ENCODE measurements at regions not wholly inside any gene's neighbourhood (a gene's known extent, or its start where the extent isn't known, plus 50 kb on each side); places are given as distances from the start of the nearest gene placed in this dataset.

DNA sequence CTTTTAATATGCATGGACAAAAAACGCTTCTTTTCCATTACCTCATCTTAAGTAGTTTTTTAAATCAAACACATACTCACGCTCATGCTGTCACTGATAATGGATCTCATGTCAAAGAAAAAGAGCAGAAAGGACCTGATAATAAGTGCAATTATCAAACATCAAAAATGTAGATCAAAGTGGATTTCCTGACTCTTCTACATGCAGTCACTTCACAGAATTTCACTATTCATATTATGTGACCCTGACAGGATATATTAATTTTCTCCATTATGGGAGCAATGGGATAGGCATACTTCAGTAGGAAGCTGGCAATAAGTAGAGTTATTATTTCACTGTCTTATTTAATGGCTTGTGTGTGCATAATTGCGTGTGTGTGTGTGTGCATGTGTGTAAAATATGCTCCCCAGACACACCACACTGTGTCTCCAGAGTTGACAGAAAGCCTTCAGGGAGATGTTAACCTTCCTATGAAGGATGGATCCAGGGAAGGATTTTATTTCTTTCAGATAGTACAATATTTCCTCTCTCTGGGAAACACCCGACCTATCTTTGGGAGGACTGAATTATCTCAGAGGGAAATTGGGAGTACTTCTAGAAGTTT lies 445.2 kb downstream of the SH2D1A start:
- no peaks in the 10 kb centered on the region for H3K36me3 ChIP-seq (ENCODE audit: control insufficient read depth in 2 of 3, insufficient read depth in 3 of 3, low read length in 3 of 3)
- no peaks in the 10 kb centered on the region for H3K4me1 ChIP-seq (ENCODE audit: control insufficient read depth in 2 of 3, insufficient read depth in 2 of 3, low read depth in 1 of 3, low read length in 3 of 3)
- no peak for DNase-seq
- no peak overlapping the region for H3K9ac ChIP-seq (ENCODE audit: low read length in 3 of 3)
- TF ChIP-seq, protein P1, sequence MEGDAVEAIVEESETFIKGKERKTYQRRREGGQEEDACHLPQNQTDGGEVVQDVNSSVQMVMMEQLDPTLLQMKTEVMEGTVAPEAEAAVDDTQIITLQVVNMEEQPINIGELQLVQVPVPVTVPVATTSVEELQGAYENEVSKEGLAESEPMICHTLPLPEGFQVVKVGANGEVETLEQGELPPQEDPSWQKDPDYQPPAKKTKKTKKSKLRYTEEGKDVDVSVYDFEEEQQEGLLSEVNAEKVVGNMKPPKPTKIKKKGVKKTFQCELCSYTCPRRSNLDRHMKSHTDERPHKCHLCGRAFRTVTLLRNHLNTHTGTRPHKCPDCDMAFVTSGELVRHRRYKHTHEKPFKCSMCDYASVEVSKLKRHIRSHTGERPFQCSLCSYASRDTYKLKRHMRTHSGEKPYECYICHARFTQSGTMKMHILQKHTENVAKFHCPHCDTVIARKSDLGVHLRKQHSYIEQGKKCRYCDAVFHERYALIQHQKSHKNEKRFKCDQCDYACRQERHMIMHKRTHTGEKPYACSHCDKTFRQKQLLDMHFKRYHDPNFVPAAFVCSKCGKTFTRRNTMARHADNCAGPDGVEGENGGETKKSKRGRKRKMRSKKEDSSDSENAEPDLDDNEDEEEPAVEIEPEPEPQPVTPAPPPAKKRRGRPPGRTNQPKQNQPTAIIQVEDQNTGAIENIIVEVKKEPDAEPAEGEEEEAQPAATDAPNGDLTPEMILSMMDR (IDR thresholded peaks at IDR 0.05; ENCODE audit: borderline replicate concordance, extremely low read depth, insufficient read depth) = no peak
- no peak overlapping the region for H3K4me3 ChIP-seq (ENCODE audit: low read length in 3 of 3)
- H3K27ac ChIP-seq (ENCODE audit: low read depth in 2 of 2, low read length in 2 of 2) = no peak overlapping the region
- no peak for FAIRE-seq
- no peaks in the 10 kb centered on the region for H3K27me3 ChIP-seq (ENCODE audit: control insufficient read depth, insufficient read depth, low read length)
- intact Hi-C loops (cut with DNase I) = no loop called here
- no peaks in the 10 kb centered on the region for H3K9me3 ChIP-seq (ENCODE audit: control insufficient read depth in 2 of 3, insufficient read depth in 1 of 3, low read length in 3 of 3)

DNA sequence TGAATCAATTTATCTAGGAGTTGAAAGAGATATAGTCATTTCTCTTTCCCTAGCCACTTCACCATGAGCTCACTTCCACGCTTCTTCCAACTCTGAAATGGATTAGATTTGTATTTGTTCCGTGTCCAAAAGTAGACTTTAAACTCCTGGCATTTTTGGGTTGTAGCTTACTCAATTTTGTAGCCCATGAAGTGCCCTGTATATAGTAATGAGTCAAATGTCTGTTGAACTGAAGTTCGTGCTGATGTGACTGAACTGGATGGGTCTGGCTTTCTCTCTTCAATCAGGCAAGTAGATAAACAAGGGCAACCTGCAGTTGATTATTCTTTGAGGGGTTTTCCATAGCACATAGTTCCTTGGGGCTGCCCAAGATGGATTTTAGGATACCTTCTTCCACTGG lies 450.6 kb downstream of the SH2D1A start:
- intact Hi-C loops (cut with DNase I) = no loop called here
- no peaks in the 10 kb centered on the region for H3K27me3 ChIP-seq (ENCODE audit: control insufficient read depth, insufficient read depth, low read length)
- H3K4me1 ChIP-seq (ENCODE audit: control insufficient read depth in 2 of 3, insufficient read depth in 2 of 3, low read depth in 1 of 3, low read length in 3 of 3) = no peaks in the 10 kb centered on the region
- FAIRE-seq = no peak
- no peak for DNase-seq
- H3K36me3 ChIP-seq (ENCODE audit: control insufficient read depth in 2 of 3, insufficient read depth in 3 of 3, low read length in 3 of 3) = no peaks in the 10 kb centered on the region
- H3K27ac ChIP-seq (ENCODE audit: low read depth in 2 of 2, low read length in 2 of 2) = no peak overlapping the region
- no peak overlapping the region for H3K4me3 ChIP-seq (ENCODE audit: low read length in 3 of 3)
- no peaks in the 10 kb centered on the region for H3K9me3 ChIP-seq (ENCODE audit: control insufficient read depth in 2 of 3, insufficient read depth in 1 of 3, low read length in 3 of 3)
- TF ChIP-seq, protein P1 (IDR thresholded peaks at IDR 0.05; ENCODE audit: borderline replicate concordance, extremely low read depth, insufficient read depth) = no peak
- no peak overlapping the region for H3K9ac ChIP-seq (ENCODE audit: low read length in 3 of 3)

DNA sequence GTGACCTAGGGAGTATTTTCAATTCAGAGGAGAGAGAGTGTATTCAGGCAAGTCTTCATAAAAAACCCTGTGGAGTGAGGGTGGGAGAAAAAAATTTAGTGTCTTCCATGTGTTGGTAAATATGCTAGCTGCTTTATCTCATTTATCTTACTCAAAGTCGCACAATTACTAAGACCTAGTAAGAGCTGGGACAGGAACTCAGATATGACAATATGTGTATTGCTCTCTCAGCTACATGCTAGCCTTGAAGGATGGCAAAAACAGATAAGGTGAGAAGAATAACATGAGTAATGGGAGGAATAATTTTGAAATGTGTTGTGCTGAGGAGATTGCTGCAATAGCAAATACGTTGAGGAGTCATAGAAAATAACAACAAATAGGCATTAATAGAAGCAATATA lies 458.6 kb downstream of the SH2D1A start:
- TF ChIP-seq, protein P1 (IDR thresholded peaks at IDR 0.05; ENCODE audit: borderline replicate concordance, extremely low read depth, insufficient read depth) = no peak
- DNase-seq = no peak
- no peak for FAIRE-seq
- Histone ChIP-seq H3K27me3 (ENCODE audit: control insufficient read depth, insufficient read depth, low read length) (no peaks in the 10 kb centered on the region), H3K9me3 (ENCODE audit: control insufficient read depth in 2 of 3, insufficient read depth in 1 of 3, low read length in 3 of 3) (no peaks in the 10 kb centered on the region), H3K9ac (ENCODE audit: low read length in 3 of 3) (no peak overlapping the region), H3K4me1 (ENCODE audit: control insufficient read depth in 2 of 3, insufficient read depth in 2 of 3, low read depth in 1 of 3, low read length in 3 of 3) (no peaks in the 10 kb centered on the region), H3K4me3 (ENCODE audit: low read length in 3 of 3) (no peak overlapping the region), H3K36me3 (ENCODE audit: control insufficient read depth in 2 of 3, insufficient read depth in 3 of 3, low read length in 3 of 3) (no peaks in the 10 kb centered on the region), H3K27ac (ENCODE audit: low read depth in 2 of 2, low read length in 2 of 2) (no peak overlapping the region)
- intact Hi-C loops (cut with DNase I) = no loop called here

DNA sequence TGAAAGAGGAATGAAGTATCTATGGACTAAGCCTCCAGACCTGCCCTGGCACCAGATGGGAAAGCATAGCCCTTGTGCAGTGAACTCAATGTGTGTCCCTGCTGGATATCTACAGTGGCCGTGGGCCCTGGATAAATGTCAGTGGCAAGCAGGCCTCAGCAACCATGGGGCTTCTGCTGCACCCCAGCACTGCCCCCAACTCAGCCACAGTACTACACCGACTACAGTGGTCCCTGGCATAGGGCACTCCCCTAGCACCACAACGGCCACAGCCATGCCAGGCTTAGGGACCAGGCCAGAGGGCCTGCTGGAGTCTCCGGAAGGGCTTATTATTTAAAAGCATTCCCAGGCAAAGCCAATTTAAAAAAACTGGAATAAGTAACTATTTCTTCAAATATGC lies 459.1 kb downstream of the SH2D1A start:
- FAIRE-seq (no peak), DNase-seq (no peak)
- Histone ChIP-seq H3K4me1 (ENCODE audit: control insufficient read depth in 2 of 3, insufficient read depth in 2 of 3, low read depth in 1 of 3, low read length in 3 of 3) (no peaks in the 10 kb centered on the region), H3K9ac (ENCODE audit: low read length in 3 of 3) (no peak overlapping the region), H3K27me3 (ENCODE audit: control insufficient read depth, insufficient read depth, low read length) (no peaks in the 10 kb centered on the region), H3K27ac (ENCODE audit: low read depth in 2 of 2, low read length in 2 of 2) (no peak overlapping the region), H3K36me3 (ENCODE audit: control insufficient read depth in 2 of 3, insufficient read depth in 3 of 3, low read length in 3 of 3) (no peaks in the 10 kb centered on the region), H3K4me3 (ENCODE audit: low read length in 3 of 3) (no peak overlapping the region), H3K9me3 (ENCODE audit: control insufficient read depth in 2 of 3, insufficient read depth in 1 of 3, low read length in 3 of 3) (no peaks in the 10 kb centered on the region)
- TF ChIP-seq, protein P1 (IDR thresholded peaks at IDR 0.05; ENCODE audit: borderline replicate concordance, extremely low read depth, insufficient read depth) = no peak
- intact Hi-C loops (cut with DNase I) = no loop called here

Data from kidney (tissue), 13 donors.